Loucy (cell line): ENCODE measurements at regions not wholly inside any gene's neighbourhood (a gene's known extent, or its start where the extent isn't known, plus 50 kb on each side); places are given as distances from the start of the nearest gene placed in this dataset.

Experiments
- CTCF ChIP-seq: fragments of 200-600 bp; sonication (generic); conservative IDR thresholded peaks from 2 replicates; pipeline ENCODE4 v1.5.1; 2014; ENCODE audit warnings: mild to moderate bottlenecking, antibody characterized with exemption, low read length
- EZH2phosphoT487 ChIP-seq: fragments of 200-600 bp; IDR thresholded peaks from 2 replicates; pipeline ENCODE4 v1.6.1; 2018; ENCODE audit warnings: antibody characterized with exemption, mild to moderate bottlenecking, moderate library complexity, borderline replicate concordance

- TF ChIP-seq CTCF, result no peak
- no peak for TF ChIP-seq EZH2phosphoT487
Measured at GRCh38 chr5:171692936-171693335, 92.7 kb upstream of the SMIM23 start.
